SK-N-MC (cell line): ENCODE measurements at regions not wholly inside any gene's neighbourhood (a gene's known extent, or its start where the extent isn't known, plus 50 kb on each side); places are given as distances from the start of the nearest gene placed in this dataset.

Experiments used
- EZH2 ChIP-seq: fragments of 200-600 bp; sonication (generic); IDR thresholded peaks from one replicate; pipeline ENCODE4 v1.6.1; 2017; ENCODE audit warnings: antibody characterized with exemption
- POLR2AphosphoS5 ChIP-seq: IDR thresholded peaks from 2 replicates; pipeline ENCODE4 v1.6.1; 2012; ENCODE audit warnings: mild to moderate bottlenecking, low read depth, low read length, borderline replicate concordance

- no peak for TF ChIP-seq EZH2
- TF ChIP-seq POLR2AphosphoS5 = no peak
Measured at GRCh38 chr5:53323511-53323910, 156.9 kb upstream of the FST start.
